Raji (cell line): ENCODE measurements at regions not wholly inside any gene's neighbourhood (a gene's known extent, or its start where the extent isn't known, plus 50 kb on each side); places are given as distances from the start of the nearest gene placed in this dataset.

ENCODE experiments used
- POLR2A ChIP-seq: IDR thresholded peaks from 2 replicates; pipeline ENCODE4 v1.6.1; 2011; ENCODE audit warnings: low read depth, low read length, control low read depth; ENCODE audit not compliant: insufficient read depth

DNA sequence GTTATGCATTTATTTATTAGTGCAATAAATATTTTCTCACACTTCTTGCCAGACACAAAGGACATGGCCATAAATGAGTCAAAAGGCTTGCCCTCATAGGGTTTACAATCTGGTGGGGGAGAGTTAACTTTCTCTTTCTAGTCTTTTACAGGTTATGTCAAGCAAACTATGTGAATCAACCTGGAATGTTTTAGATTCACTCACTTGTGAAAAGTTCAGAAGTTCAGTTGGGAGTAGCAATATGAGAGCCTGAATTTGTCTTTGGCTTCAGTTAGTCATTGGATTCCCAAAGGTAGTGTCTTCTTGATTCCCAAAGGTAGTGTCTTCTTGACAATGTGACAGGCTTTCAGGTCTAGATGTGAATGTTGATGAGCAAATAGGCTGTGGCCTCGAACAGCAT is 264.8 kb downstream of the SOX2 start:
- TF ChIP-seq POLR2A = no peak

DNA sequence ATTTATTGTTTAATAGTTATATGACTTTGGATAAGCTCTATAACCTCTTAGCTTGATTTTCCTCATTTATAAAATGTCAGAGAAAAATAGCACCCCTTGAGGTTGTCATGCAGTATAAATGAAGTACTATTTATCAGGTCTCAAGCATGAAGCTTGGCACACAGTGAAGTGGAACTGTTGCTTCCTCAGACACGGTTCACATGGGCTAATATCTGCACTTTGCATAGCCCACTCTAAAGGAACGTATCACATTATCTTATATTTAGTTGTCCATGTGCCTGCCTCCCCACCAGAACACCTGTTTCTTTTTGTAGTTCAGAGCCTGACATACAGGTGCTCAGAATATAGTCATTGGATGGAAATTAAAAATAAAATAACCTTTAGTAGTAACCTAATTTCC is 273.7 kb downstream of the SOX2 start:
- no peak for TF ChIP-seq POLR2A

DNA sequence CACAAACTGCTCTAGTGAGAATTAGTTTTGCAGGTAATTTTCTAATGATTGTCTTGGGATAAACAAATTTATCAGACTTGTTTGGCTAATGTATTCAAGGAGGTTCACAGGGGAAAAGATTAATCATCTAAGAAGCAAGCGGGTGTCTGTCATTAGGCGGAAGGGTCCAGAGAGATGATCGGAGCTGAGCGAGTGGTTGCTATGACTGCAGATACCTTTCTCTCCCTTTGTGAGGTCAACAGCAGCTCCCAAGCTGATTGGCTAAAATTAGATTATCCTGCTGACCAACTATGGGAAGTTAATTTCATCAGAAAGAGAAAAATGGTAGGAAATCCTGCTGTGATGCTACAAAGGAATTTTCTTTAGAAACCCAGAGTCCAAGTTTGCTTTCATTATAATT is 276.0 kb downstream of the SOX2 start:
- TF ChIP-seq POLR2A = no peak

DNA sequence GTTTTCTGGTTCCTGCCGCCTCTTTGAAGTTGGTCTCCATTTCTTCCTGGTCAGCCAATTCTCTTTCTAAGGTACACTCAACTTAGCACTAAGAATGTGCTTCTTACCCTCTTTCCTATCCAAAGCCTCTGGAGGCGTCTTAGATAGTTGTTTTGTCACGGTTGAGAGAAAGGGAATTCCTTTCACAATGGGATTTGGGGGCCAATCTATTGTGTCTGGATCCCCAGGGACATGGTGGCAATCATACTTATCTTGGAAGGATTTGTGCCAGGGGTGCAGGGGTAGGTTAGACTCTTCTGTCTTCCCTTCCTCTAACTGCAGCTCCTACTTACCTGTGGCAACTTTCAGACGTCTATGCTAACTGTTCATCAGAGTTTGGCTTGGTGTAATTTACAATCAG is 287.1 kb downstream of the SOX2 start:
- TF ChIP-seq POLR2A = no peak

DNA sequence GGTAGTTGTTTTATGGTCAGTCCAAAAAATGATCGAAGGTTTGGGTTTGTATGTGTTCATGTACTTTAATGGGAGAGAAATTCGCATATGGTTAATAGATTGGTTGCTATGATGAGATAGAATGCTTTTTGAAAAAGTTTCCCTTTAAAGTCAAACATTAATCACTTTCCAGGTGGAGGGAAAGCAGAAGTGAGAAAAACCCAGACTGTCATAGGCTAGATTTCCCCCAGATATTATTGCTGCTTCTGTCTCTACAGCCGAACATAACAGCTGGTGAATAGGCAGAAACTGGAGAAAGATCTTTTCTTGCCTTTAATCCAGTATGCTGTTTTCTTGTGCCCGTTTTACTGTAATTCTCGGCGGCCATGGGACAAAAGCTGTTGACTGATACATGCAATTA is 287.6 kb downstream of the SOX2 start:
- no peak for TF ChIP-seq POLR2A

DNA sequence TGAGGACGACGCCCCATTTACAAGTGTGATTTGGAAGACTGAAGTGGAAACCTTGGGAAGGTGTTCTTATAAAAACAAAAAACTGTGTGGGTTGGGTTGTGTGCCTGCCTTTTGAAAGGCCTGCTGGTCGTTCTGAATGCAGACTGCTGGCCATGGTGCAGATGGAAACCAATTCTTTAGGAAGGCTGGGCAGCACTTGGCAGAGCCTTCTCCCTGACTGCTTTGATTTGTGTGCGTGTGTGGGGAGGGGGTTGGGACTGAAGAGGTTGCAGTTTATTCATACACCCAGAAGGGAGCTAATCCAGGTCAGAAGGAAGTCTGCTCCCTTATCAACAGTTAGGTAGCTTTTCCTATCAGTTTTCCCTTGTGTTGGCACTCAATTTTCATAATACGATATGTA is 288.7 kb downstream of the SOX2 start:
- TF ChIP-seq POLR2A = no peak

DNA sequence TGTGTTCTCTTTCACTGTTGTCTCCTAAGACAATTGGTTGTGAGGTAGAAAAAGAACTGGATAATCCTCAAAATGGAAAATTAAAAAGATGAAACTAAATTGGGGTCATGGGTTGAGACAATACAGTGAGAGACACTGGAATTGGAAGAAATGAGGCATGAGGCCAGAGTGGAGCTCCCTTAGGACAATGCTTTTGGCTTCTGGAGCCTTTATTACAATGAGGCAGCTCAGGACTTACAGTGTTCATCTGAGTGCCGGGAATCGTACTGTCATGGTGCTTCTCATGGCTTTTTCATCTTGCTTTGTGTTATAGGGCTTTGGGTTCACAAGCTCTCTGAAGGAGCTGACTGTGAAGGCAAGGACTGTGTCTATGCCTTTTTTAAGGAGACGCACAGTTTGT is 293.5 kb downstream of the SOX2 start:
- no peak for TF ChIP-seq POLR2A

DNA sequence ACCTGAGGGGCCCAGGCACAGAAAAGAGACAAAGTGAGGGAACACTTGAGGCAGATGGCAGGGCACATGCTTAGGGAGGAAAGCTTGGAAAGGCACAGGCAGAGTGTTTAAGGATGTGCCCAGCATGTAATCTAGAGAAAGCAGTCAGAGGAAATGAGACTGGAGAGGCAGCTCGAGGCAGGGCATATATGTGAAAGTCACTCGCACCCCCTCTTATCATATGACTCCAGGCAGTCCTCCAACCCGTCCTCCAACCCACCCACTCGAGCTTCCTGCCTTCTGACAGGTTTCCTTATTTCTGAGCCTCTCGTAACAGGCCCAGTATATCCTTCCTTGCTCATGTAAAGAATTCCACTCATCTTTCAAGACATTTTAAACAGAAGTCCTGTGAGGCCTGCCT is 294.0 kb downstream of the SOX2 start:
- no peak for TF ChIP-seq POLR2A

DNA sequence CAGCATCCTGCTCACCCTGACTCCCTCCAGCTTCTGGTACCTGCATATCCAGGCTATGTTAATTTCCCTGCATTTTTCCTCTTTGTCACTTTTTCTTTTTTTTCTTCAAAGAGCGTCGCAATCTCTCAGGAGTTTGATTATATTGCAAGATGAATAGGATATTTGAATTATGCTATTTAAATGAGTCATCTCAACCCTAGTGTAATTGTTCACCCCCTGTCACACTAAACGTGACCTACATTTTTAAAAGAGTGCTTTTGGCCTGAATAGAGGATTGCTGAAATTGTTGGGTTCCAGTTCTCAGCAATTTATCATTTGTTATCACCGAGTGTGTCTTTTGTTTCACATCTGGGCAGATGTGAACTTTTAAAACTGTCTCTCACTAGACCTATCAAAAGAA is 294.7 kb downstream of the SOX2 start:
- TF ChIP-seq POLR2A = no peak

DNA sequence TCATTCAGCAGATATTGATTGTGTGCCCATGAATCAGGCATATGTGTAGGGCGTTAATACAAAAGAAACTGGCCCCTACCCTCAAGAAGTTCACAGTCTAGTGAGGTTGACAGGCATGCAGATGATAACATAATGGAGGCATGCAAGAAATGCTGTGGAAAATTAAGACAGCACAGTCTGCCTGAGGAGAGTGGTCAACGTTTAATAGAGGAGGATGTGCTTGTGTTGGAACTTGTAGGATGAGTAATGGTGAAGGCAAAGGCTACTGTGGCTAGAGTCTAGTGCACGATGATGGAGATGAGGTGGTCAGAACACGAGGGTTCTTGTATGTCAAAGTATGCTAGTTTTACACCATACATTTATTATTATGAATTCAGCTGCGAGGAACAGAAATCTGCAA is 295.7 kb downstream of the SOX2 start:
- no peak for TF ChIP-seq POLR2A

DNA sequence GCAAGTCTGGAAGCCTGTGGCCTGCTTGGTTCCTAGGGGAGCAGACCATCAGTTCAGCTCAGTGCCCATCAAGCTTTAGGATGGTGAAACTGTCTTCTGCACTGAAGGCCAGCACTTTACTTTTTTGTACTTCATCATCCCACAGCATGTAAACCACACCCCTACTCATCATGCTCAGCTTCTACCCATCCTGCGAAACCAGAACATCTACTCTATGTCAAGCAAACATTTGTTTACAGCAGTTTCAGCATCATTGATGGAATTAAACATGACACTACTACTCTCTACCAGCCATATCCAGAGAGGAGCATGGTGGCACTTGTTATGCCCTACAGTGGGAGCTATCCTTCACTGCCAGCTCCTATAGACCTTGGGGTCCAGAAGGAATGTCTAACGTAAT is 306.6 kb downstream of the SOX2 start:
- no peak for TF ChIP-seq POLR2A

DNA sequence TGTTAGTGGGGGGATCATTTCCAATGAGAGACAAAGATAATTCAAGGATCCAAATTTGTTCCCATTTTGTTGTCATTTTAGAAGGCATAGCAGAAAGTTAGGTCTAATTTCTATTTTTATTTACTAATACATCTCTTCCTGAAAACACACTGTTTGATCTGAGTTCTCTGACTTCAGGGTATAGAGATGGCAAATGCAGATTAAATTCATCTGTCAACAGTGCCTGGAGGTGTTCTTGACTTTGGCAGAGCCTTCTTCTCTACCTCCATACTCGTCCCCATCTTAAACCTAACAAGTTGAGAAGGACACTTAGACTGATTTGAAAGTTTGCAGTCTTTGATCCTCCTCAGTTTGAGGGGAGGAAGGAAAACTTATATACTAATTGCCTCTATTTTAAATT is 308.2 kb downstream of the SOX2 start:
- TF ChIP-seq POLR2A = no peak

DNA sequence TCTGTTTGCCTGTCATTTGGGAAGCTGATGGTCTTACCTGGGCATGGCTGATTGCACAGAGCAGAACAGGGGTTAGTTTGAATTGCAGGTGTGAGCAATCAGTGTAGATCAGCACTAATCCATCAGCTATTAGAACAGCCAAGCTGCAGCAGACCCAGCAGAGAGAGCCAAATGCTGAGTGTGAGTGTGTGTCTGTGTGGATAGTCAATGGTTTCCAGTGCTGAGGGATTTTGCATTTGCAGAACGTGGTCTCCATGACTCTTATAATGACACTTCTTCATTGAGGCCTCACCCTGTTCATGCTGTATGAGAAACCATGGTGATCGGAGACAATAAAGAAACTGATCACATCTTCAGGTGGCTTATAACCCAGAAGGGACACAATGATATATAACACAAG is 312.1 kb downstream of the SOX2 start:
- no peak for TF ChIP-seq POLR2A

DNA sequence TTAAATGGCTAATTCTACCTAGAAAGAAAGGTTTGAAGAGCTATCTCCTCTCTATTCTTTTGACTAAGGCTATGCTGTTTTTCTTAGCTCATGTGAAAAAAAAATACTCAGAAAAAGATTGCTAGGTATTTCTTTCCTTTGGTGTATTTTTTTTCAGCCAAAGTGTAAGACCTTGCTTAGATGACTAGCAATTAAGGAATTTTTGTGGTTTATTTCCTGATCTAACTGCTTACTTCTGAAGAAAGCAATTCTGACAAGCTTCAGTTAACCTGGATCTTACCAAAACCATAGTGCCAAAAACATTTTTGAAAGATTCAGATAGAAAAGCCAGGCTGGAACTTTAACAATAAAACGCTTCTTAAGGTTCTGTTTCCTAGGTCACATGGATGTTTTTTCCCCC is 315.6 kb downstream of the SOX2 start:
- TF ChIP-seq POLR2A = no peak

DNA sequence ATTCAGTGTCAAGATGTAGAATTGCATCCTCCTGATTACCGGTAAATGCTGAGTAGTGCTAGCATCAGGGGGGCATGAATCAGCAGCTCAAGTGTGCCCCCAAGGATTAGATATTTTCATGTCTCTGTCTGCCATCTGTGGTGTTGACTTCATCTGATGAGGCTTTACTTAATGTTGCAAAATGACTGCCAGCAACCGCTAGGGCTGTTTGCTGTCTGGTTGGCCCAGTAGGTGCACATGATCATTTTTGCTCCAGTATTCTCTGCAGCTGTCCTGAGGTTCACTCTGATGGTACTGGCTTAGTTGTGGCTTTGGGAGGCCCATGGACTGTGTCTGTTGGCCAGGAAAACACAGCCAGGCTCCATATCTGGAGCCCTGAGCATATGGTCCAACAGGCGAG is 316.4 kb downstream of the SOX2 start:
- no peak for TF ChIP-seq POLR2A

DNA sequence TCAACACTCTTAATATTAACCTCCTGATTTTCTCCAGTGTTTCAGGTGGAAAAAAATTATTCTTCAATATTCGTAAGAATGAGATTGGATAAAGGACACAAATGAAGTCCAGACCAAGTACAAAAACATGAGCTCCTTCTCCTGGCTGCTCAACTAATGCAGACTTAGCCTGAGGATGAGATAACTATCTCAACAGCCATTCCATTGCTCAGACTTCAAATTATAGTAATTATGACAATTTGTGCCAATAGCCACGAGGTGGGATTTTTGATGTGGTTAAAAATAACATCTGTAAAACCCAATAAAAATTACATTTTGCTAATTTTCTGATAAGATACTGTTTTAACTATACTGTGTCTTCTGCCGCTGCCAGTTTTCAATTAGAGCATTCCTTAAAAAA is 323.6 kb downstream of the SOX2 start:
- TF ChIP-seq POLR2A = no peak

DNA sequence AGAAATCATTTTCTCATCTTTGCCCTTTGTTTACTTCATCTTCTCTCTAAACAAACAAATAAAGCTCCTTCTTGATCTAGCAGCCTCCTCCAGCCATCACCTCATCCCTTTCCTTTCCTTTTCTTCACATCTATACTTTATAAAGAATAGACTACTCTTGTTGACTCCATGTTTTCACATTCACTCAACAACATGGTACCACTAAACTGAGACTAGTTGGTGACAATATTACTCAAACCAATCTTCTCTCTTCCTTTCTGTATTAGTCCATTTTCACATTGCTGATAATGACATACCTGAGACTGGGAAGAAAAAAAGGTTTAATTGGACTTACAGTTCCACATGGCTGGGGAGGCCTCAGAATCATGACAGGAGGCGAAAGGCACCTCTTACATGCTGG is 324.7 kb downstream of the SOX2 start:
- no peak for TF ChIP-seq POLR2A

DNA sequence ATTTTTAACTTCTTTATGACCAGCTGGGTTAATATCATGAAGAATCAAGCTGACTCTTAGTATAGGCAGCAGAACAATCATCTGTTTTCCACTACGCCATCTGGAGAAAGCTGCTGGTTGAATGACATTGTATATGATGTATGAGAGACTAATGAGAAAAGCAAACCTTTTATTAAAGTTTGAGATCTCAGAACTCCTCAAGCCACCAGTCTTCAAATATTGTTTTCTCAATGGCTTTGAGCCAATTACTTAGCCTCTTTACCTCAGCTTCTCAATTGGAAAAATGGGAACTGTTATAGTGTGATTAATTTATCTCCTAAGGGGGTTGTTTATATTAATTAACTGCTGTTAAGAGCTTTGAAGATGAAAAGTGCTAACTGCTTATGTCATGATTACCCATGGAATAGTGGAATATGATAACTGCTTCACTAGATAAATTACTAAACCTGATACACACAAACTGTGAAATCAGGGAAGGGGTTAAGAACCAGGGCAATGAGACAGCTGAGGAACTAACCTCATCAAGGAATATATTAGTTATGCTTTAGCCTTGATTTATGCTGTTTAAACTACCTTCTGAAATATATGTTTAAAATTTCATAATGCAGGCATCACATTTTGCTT is 330.1 kb downstream of the SOX2 start:
- TF ChIP-seq POLR2A = no peak
